Neural cell (in vitro differentiated cells): ENCODE measurements at regions not wholly inside any gene's neighbourhood (a gene's known extent, or its start where the extent isn't known, plus 50 kb on each side); places are given as distances from the start of the nearest gene placed in this dataset.

Experiments
- EZH2 ChIP-seq: fragments of 200-600, 300-800 bp; shearing (Covaris generic), sonication (generic); IDR thresholded peaks from 2 replicates; pipeline ENCODE4 v1.6.1; 2014; ENCODE audit warnings: antibody characterized with exemption, low read length, borderline replicate concordance, mild to moderate bottlenecking; ENCODE audit not compliant: insufficient read depth, poor library complexity, severe bottlenecking
- TF ChIP-seq, protein P1 (sequence below): fragments of 450-650 bp; IDR thresholded peaks from 2 replicates; pipeline ENCODE4 v1.5.1; 2014; ENCODE audit warnings: antibody characterized with exemption, mild to moderate bottlenecking, moderate library complexity; ENCODE audit not compliant: poor library complexity, severe bottlenecking

DNA sequence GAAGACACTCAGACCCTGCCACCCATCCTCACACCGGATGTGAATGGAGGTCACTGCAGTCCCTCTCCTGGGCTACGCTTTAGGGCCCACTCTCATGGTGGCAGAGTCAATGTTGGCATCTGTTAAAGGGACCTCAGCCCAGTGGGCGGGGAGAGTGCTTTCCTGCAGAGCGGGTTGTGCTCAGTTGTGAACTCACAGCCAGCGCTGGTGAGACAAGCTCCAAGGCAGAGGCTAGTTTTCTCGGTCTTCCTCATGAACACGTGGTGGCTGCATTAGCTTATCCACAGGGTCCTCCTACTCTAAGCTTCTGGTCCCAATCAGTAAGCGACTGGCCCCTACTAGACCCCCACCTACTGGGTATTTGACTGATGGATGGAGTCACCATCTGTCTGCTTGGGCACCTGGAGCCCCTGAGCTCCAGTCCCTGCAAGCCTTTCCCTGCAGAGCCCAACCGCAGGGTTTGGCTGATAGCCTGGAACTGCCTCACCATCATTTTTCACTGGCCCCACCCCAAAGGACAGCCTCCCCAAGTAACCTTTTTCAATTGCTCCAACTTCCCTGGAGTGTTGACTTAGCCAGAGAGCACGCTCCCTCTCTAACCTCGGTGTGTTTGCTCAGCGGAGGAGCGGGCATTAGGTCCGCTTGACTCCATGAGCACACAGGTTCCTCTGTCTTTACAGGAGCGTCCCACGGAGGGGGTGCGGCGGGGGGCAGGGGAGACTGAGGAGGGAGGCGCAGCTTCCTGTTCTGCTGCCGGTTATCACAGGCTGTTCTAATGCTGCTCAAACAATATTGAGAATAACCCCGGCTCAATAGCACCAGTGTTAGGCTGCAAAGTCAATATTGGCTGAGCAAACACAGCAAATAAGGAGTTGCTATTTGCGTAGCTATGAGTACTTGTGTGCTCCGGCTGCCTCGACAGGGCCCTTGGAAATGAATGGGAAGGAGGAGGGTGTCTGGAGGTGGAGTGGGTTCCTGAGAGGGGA is 141.7 kb downstream of the RPLP1 start:
- TF ChIP-seq, protein P1, sequence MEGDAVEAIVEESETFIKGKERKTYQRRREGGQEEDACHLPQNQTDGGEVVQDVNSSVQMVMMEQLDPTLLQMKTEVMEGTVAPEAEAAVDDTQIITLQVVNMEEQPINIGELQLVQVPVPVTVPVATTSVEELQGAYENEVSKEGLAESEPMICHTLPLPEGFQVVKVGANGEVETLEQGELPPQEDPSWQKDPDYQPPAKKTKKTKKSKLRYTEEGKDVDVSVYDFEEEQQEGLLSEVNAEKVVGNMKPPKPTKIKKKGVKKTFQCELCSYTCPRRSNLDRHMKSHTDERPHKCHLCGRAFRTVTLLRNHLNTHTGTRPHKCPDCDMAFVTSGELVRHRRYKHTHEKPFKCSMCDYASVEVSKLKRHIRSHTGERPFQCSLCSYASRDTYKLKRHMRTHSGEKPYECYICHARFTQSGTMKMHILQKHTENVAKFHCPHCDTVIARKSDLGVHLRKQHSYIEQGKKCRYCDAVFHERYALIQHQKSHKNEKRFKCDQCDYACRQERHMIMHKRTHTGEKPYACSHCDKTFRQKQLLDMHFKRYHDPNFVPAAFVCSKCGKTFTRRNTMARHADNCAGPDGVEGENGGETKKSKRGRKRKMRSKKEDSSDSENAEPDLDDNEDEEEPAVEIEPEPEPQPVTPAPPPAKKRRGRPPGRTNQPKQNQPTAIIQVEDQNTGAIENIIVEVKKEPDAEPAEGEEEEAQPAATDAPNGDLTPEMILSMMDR, result no peak
- no peak for TF ChIP-seq EZH2
